HG02973 (cell line): ENCODE measurements at regions not wholly inside any gene's neighbourhood (a gene's known extent, or its start where the extent isn't known, plus 50 kb on each side); places are given as distances from the start of the nearest gene placed in this dataset.

Experiments
- ATAC-seq: cut with Tn5 transposase; IDR thresholded peaks from one replicate; pipeline ENCODE4 v1.9.1; 2021; ENCODE audit warnings: moderate library complexity; ENCODE audit not compliant: unreplicated experiment

DNA sequence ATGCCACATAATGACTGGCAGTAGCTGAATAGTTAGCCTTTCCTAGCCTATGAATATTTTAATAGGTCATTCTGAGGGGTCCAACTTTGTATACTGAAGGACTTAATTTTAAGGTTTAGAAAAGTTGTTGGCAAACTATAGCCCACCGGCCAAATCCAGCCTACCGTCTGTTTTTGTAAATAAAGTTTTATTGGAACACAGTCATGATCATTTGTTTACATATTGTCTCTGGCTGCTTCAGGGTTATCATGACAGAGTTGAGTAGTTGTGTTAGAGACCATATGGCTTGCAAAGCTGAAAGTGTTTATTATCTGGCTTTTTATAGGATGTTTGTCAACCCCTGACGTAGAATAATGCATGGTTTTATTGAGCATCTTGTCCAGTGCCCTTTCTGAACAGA is 73.4 kb downstream of the NTMT2 start:
- no peak for ATAC-seq

DNA sequence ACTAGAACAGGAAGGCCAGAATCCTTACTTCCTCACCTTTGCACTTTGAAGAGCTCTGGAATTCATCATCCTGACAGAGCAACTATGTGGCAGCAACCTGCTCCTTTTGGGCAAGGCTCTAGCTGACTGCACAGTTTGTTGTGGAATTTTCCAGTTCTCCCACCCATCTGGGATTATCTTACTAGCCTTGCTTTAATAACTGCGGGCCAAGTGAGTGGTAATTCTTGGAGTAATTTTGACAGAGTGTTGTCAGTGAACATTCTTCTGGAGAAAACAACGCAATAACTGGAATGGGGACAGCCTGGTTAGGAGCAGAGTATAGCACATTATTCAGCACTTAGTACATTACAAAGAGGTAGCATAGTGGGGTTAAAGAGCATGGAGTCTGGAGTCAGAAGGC is 75.3 kb downstream of the NTMT2 start:
- no peak for ATAC-seq

DNA sequence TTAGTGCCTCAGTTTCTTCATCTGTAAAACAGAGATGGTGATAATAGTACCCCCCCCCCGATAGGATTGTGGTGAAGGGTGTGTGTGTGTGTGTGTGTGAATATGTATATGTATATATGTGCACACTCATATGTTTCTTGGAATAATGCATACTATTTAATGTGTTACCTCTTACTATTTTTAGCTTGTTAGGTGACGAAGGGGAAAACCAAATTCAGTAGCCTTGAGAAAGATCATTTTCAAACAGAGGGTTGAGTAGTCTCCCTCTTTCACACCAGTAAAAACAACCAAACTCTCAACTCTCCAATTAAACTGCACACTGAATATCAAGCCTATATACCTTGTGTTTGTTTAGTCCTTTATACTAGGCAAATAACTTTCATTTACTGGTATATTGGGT is 75.7 kb downstream of the NTMT2 start:
- no peak for ATAC-seq

DNA sequence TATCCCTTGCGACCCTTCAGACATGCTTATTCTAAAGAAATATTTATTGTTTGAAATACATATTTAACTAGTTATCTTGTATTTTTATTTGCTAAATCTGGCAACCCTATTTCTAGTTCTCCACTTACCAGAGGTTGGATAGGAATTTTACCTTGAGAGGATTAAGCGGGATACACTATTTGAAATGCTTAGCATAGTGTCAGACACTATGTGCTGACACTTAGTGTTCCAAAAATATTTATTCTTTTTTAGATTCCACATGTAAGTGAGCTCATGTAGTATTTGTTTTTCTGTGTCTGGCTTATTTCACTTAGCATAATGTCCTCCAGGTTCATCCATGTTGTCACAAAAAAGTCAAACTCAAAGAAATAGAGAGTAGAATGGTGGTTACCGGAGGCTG is 78.7 kb downstream of the NTMT2 start:
- no peak for ATAC-seq

DNA sequence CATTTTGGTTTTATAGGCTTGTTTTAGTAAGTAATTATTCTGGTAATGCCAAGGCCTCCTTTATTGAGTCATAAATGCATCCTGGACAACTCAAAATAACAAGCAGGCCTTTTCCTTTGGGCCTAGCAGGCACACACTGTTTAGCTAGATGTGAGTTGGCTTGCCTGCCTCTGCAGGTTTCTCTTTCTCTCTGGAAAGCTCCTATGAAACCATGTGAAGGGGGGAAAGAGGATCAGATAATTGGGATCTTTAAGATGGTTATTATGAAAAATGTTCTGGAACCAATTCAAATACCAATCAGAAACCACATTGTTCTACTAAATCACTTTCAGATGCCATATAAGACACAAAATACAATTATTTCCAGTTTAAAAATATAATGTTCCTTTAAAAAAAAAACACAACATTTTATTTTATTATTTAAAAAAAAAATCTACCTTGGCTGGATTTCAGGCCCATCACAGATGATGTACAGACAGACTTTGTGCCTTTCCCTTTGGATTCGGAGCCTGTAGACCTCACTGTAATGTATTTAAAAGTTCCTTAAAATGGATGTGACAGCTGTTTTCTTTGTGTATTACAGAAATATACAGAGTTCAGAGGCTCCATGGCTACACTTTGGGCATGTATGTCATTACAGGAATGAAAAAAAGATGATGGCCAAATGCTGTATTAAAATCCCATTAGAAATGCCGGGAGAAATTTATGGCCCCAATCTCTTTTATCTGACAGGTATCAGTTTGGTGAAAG is 80.2 kb downstream of the NTMT2 start:
- no peak for ATAC-seq

DNA sequence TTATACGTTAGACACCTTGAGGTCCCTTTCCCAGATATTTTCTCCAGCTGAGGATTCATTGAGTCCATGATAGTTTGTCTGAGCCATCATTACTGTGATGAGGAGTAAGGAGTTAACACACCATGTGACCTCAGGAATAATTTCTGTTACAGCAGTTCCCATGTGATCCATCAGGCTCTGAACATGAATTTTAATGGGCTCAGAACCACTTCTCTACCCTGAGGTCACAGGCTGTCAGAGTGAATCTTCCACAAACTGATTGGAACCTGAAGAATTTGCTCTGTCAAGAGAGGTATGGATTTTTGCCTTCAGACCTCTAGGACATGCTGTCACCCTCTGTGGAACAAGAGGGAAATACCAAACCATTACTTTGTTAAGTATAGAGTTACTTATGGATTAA is 81.0 kb downstream of the NTMT2 start:
- no peak for ATAC-seq

DNA sequence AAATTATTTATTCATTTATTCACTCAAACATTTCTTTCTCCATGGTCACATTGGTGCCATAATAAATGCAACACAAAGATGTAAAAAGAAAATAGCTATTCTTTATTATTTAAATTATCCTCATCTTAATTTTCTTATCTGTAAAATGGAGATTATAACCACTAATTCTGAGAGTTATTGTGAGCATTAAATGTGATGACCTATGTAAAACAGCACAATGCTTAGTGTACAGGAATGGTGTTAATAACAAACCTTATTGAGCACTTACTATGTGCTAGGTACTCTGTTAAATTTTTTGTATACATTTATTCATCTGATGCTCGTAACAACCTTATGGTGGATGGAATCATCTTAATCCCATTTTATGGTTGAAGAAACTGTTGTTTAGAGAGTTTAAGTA is 84.6 kb downstream of the NTMT2 start:
- no peak for ATAC-seq

DNA sequence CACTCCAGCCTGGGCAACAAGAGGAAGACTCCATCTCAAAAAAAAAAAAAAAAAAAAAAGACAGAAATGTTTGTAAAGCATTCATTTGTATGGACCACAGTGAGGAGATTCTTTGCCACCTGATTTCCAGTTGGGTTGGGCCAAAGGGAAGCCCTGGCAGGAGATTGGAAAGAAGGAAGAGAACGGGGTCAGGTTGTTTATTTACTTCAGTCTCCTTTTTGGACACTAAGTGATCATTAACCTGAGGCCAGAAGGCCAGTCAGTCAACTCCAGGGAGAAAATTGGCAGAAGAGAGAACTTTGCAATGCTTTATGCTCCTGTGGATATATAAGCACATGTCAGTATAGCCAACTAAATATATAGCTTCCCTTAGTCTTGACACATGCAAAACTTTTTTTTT is 85.9 kb downstream of the NTMT2 start:
- no peak for ATAC-seq

DNA sequence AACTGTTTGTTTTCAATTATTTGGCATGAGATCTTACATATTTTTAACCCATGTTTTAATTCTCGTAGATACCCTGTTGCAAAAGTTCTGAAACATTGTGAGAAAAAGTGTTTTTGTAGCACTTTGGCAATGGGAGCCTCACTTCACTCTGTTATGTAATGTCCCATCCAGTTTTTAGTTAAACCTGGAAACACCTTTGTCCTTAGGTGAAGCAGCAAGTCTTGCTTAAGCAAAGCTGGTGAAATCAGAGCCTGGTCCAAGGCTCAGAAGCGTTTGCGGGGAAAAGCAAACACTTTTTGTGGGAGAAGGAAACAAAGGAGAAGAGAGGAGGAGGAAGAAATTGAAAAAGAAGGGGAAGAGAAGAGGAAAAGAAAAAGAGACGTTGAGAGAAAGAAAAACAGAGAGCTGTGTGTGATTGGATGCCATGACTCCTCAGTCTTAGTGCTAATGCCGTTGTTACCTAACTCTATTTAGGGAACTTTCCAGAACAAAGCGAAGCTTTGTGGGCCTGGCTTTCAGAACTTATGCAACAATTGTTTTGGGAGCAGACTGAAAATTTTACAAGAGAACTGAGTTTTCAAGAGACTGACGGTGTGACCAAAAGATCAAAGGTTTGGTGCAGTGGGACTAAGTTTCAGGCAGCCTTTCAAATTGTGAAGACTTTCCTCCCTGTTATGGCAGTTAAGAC is 93.1 kb downstream of the NTMT2 start:
- ATAC-seq: no peak

DNA sequence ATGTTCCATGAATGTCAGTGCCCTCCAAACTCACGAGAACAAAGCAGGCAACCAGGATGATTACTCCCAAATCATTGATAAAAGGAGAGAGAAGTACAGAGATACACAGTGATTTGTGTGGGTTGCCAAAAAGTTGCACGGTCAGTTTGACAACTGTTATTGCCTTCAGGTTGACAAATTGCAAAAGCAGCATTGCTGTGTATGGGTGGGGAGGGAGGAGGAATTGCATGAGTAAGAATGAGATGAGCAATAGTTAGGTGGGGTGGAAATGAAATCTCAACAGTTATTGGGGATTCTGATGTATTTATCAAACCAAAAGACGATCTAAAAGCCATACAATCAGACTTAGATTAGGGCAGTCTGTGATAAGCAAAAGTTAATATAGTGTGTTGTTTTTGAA is 93.7 kb downstream of the NTMT2 start:
- ATAC-seq: no peak

DNA sequence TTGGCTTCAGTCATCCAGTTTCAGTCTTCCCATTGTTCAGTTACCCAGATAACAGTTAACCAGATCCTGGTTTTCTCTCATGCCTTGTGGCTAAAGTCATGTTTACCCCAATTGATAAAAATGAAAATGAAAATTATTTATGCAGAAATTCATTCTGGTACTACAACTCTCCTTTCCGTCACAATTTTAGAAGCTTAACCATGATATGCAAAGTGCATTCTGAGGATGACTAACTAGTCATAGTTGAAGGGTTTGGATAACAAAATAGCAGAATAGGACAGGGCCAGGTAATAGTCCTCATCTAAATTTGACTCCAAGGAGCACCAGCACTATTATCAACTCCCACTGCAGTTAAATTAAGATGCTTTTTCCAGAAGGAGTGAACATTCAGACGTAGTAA is 94.7 kb downstream of the NTMT2 start:
- peak; percentile 100 for ATAC-seq

DNA sequence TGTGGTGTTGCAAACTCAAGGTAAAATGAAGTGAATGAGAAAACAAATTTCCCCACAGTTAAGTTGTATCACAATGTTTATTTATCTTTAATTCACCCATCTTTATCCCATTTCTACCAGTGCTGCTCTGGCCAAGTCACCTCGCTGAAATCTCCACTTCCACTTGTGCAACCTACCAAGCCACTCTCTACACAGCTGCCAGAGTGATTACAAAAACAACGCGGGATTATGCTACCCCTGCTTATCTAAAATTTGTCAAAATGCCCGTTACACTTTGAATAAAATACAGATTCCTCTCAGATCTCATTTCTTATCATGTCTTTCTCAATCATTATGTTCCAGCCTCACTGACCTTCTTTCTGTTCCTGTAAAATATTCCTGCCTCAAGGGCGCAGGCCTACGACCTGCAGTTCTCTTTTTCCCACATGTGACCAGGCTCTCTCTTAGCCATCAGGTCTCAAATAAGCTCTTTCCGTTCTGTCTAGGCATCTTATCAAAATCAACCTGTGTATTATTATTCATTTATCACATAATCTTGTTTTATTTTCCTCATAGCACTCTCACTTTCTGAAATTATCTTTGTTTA is 95.6 kb downstream of the NTMT2 start:
- no peak for ATAC-seq

DNA sequence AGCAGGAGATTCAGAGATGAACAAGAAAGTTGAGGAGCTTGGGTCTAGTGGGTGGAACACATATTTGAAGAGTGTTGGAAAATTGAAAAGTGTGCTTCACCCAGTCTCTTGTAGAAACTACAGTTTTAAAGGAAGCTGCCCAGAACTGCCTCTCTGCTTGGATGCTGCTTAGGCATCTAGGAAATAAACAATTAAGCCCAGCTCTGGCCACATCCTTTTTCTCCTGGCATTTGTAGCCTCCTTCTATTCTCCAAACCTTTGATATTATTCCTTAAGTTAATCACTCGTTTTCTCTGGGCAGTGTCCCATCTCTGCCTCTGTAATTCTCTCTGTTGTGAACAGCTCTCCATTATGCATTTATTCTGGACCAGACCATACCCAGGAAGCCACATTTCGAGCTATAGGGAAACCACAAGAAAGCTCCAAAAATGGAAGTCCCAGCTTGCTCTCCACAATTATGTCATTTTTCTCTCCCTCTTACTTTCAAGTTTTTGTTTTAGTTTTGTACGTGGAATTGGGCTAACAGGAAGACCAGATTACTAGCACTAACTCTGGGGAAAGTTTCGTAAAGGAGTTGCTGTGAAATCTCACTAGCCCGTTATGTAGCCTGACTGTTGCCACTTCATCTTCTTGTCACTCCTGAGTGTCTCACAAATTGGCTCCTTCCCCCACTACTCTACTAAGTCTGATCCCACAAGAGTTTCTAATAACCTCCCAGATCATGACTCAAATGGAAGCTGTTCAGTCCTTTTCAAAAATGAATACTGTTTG is 102.2 kb downstream of the NTMT2 start:
- no peak for ATAC-seq

DNA sequence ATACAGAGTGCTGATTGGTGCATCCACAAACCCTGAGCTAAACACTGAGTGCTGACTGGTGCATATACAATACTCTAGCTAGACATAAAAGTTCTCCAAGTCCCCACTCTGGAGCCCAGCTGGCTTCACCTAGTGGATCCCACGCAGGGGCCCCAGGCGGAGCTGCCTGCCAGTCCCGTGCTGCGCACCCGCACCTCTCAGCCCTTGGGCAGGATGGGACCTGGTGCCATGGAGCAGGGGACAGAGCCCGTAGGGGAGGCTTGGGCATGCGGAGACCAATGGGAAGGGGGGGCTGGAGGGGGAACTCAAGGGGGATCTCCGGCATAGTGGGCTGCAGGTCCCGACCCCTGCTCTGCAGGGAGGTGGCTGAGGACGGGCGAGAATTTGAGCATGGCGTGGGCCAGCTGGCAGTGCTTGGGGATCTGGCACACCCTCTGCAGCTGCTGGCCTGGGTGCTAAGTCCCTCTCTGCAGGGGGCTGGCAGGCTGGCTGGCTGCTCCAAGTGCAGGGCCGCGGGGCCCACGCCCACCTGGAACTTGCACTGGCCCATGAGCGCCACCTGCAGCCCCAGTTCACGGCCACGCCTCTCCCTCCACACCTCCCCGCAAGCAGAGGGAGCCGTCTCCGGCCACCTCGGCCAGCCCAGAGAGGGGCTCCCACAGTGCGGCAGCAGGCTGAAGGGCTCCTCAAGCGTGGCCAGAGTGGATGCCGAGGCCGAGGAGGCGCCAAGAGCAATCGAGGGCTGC is 104.9 kb downstream of the NTMT2 start:
- no peak for ATAC-seq

DNA sequence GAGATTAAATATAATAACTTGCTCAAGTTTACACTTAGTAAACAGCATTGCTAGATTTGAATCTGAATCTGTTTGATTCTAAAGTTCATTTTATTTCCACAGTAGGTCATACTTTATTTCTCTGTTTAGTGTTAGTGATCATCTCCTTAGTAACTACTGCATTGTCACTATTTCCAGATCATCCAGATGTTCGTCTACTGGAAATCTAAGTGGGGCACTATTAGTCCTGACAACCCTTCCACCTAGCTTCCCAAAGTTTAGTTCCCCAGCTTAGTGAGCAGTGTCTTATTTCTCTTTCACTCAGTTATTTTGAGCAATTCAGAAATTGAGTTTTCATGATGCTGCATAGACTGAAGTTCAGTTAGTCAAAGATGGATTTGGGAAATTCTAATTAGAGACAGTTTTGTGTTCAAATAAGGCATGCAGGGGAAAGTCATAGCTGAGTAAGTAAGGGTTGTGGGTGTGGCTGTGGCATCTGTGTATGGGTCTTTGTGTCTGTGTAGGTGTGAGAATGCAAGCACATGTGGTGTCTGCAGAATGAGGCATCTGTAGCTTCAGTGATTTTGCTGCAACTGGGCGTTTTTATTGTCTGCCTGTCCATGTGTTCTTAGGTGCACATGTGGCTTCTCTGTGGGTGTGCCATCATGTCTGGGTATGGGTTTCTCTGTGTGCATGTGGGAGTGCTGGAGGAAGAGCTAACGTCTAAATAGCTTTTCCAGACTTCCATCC is 107.3 kb downstream of the NTMT2 start:
- peak; percentile 54 for ATAC-seq

DNA sequence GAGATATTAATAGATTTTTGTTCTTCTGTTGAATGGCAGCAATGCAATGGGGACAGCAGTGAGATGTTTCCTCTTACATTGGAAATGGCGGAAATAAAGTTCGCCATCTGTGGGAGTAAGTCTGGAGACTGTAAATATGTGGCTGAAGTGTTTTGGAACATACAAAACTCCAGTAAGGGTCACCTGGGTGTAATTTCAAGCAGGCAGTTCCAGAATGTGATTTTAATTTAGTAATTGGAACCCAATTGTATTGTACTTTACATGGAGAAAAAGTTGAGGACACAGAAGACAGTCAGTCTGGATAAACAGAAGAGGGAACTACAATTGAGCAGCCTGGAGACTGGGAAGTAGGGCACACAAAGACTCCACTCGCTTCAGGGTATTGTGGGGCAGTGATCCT is 108.6 kb downstream of the NTMT2 start:
- ATAC-seq: no peak

DNA sequence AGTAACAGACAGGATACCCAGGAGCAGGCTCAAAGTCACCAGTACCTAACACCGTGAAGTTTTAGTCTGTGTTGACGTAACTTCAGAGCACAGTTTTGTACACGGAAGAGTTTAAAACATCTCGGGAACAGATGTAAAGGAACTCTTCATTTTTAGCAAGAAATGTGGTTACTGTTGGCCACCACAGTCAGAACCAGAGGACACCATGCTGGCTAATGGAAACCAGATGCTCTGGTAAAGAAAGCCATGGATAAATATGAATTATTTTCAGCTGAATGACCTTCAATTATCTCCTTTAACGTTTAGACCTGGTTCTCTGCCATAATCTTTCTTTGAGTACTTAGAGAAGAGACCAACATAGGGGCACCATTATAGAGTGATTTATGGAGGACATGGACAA is 115.9 kb downstream of the NTMT2 start:
- ATAC-seq: no peak

DNA sequence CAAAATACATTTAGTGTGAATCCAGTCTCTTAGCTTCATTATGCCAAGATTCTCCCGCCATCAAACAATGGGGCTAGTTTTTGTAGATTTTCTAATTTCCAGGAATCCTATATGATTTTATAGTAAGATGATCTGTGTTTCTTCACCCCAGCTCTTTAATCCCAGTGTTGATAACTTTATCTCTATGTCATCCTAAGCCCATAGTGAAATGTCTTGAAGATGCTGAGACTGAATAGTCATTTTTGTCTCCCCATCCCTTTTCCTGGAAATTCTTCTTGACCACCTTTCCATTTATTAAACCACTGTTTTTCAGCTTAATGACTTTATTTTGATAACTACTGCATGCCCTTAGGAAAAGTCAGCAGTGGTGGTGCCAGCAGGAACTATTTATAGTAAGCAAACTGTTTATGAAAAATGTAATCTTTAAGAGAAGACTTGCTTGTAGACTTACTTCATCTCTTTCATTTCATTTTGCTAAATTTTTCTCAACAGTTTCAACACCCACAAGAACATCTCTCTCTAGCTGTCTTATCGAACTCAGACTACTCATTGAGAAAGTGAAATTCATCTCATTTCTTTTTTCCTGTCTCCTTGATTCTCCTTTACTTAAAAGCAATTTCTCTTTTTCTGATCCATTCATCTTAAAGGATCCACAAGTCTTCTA is 116.6 kb downstream of the NTMT2 start:
- ATAC-seq: no peak

DNA sequence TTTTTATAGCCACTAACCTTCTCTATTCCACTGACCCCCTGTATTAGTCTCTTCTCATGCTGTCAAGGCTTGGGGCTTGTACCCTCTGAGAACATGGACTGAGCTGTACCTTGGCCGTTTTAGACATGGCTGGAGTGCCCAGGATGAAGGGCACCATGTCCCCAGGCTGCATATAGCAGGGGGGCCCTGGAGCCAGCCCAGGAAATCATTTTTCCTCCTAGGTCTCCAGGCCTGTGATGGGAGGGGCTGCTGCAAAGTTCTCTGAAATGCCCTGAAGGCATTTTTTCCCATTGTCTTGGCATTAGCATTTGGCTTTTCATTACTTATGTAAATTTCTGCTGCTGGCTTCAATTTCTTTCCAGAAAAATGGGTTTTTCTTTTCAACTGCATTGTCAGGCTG is 119.5 kb downstream of the NTMT2 start:
- no peak for ATAC-seq

DNA sequence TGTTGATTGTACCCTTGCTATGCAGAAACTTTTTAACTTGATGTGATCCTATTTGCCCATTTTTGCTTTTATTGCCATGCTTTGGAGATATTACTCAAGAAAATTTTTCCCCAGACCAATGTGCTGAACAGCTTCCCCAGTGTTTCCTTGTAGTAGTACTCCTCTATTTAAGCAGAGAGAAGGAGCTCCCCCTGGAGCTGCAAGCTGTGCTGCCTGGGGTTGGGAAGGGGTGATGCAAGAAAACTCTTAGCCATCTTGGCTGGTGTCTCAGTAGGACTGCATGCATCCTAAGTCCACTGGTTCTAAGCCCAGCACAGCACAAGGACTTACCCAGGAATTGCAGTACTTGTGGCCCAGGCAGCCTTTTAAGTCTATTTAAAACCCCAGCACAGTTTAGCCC is 121.6 kb downstream of the NTMT2 start:
- ATAC-seq: no peak
